Caco-2 (cell line): ENCODE measurements at regions not wholly inside any gene's neighbourhood (a gene's known extent, or its start where the extent isn't known, plus 50 kb on each side); places are given as distances from the start of the nearest gene placed in this dataset.
A peak's percentile ranks its signal among the peaks of the same experiment; 100 is the strongest.

Experiments
- BruUV-seq: library from RNA; stranded (reverse); fragments of 400-500 nt; replicated peaks from 2 replicates; lab custom pipeline; 2021; lab: Mats Ljungman, UMichigan
- CTCF ChIA-PET: fragments of 300-600 bp; sonication (Branson Sonifier 250); formaldehyde crosslinking; loops from one replicate; lab custom pipeline; 2022; ENCODE audit warnings: antibody characterized with exemption; lab: Charles Lee
- POLR2A ChIA-PET: fragments of 300-600 bp; sonication (Branson Sonifier 250); formaldehyde crosslinking; loops from one replicate; lab custom pipeline; 2022; ENCODE audit warnings: antibody characterized with exemption; lab: Charles Lee
- DNase-seq, 2 experiments: peaks; one replicate each; pipeline versions ENCODE4 v3.0.0 to v3.0.0-alpha.2; 2020 to 2022
- H3K27me3 ChIP-seq: replicated peaks from 2 replicates; pipeline ENCODE4 v1.6.0; 2011; ENCODE audit warnings: low read length; ENCODE audit not compliant: control insufficient read depth, insufficient read depth
- H3K36me3 ChIP-seq: 2 replicates; pipeline ENCODE4 v1.5.1; 2011; ENCODE audit warnings: low read length; ENCODE audit not compliant: control insufficient read depth, insufficient read depth
- H3K4me1 ChIP-seq: fragments of 250-450 bp; sonication (Bioruptor Pico); 2 replicates; pipeline ENCODE4 v1.5.1; 2020; ENCODE audit warnings: mild to moderate bottlenecking
- H3K4me3 ChIP-seq: 2 replicates; pipeline ENCODE4 v1.5.1; 2011; ENCODE audit warnings: low read depth, mild to moderate bottlenecking, control low read depth, low read length
- H3K9me3 ChIP-seq: fragments of 250-450 bp; sonication (Bioruptor Pico); 2 replicates; pipeline ENCODE4 v1.5.1; 2020; ENCODE audit warnings: mild to moderate bottlenecking, moderate library complexity
- H3K27ac Mint-ChIP-seq: one replicate; pipeline ENCODE4 v1.8.0; 2022; ENCODE audit warnings: mixed read lengths; ENCODE audit not compliant: unreplicated experiment
- H3K27me3 Mint-ChIP-seq: one replicate; pipeline ENCODE4 v1.8.0; 2022; ENCODE audit warnings: mixed read lengths; ENCODE audit not compliant: insufficient read depth, unreplicated experiment
- H3K36me3 Mint-ChIP-seq: one replicate; pipeline ENCODE4 v1.8.0; 2022; ENCODE audit warnings: mild to moderate bottlenecking, mixed read lengths; ENCODE audit not compliant: insufficient read depth, unreplicated experiment
- H3K4me1 Mint-ChIP-seq: one replicate; pipeline ENCODE4 v1.8.0; 2022; ENCODE audit warnings: low read depth, mixed read lengths; ENCODE audit not compliant: unreplicated experiment
- H3K4me3 Mint-ChIP-seq: one replicate; pipeline ENCODE4 v1.8.0; 2022; ENCODE audit warnings: mild to moderate bottlenecking, moderate library complexity, mixed read lengths; ENCODE audit not compliant: unreplicated experiment
- H3K9me3 Mint-ChIP-seq: one replicate; pipeline ENCODE4 v1.8.0; 2022; ENCODE audit warnings: mixed read lengths; ENCODE audit not compliant: unreplicated experiment
- CTCF ChIP-seq, 2 experiments: fragments of 200-600 bp in 1 of 2; IDR thresholded peaks; 1 replicate in 1 of 2; 2 replicates in 1 of 2; pipeline versions ENCODE4 v1.5.1 to v1.8.0; 2011 to 2022; ENCODE audit warnings: antibody characterized with exemption in 1 of 2, control low read depth in 1 of 2, inconsistent platforms in 1 of 2, low read depth in 1 of 2, low read length in 1 of 2, mild to moderate bottlenecking in 1 of 2, moderate library complexity in 1 of 2; ENCODE audit not compliant: insufficient read depth in 1 of 2, severe bottlenecking in 1 of 2, unreplicated experiment in 1 of 2
- intact Hi-C: fragments of 100-400 bp; cut with micrococcal nuclease; formaldehyde crosslinking; loops from one replicate; pipeline ENCODE4 v1.10.0; 2022; ENCODE audit not compliant: unreplicated experiment

- Mint-ChIP-seq H3K36me3 (no peaks in the 10 kb centered on the region), H3K27ac (no peak overlapping the region), H3K4me3 (no peak overlapping the region), H3K9me3 (peaks cover 24% of the 10 kb centered on the region), H3K27me3 (no peaks in the 10 kb centered on the region), H3K4me1 (peaks cover 19% of the 10 kb centered on the region)
- ChIA-PET CTCF (no interaction called here), POLR2A (no interaction called here)
- H3K4me1 ChIP-seq, result peaks cover 11% of the 10 kb centered on the region; the same call in 1 of the 2 replicates
- DNase-seq, result no peak
- BruUV-seq, result no TSS peak
- no peaks in the 10 kb centered on the region for H3K9me3 ChIP-seq
- no peak for TF ChIP-seq CTCF (IDR thresholded peaks at IDR 0.05; ENCODE audit: insufficient read depth in 1 of 2, low read depth in 1 of 2, low read length in 1 of 2, severe bottlenecking in 1 of 2, unreplicated experiment in 1 of 2)
- no peaks in the 10 kb centered on the region; the same call in 1 of the 2 replicates for H3K36me3 ChIP-seq
- no peak overlapping the region for H3K4me3 ChIP-seq
- intact Hi-C loops, result no loop called here
- H3K27me3 ChIP-seq, result no peaks in the 10 kb centered on the region
These were observed 247.7 kb downstream of the AHR start for GRCh38 chr7:17546189-17546588.

GRCh38 chr7:17546592-17546991 is 248.1 kb downstream of the AHR start:
- no peaks in the 10 kb centered on the region for H3K27me3 ChIP-seq
- no peak for TF ChIP-seq CTCF (IDR thresholded peaks at IDR 0.05; ENCODE audit: insufficient read depth in 1 of 2, low read depth in 1 of 2, low read length in 1 of 2, severe bottlenecking in 1 of 2, unreplicated experiment in 1 of 2)
- Mint-ChIP-seq H3K27ac (no peak overlapping the region), H3K27me3 (no peaks in the 10 kb centered on the region), H3K4me3 (no peak overlapping the region), H3K4me1 (peaks cover 19% of the 10 kb centered on the region), H3K36me3 (no peaks in the 10 kb centered on the region), H3K9me3 (peaks cover 24% of the 10 kb centered on the region)
- CTCF ChIA-PET, result no interaction called here
- H3K9me3 ChIP-seq, result no peaks in the 10 kb centered on the region
- DNase-seq, result no peak
- H3K36me3 ChIP-seq, result no peaks in the 10 kb centered on the region; the same call in 1 of the 2 replicates
- no TSS peak for BruUV-seq
- intact Hi-C loops, result no loop called here
- no peak overlapping the region for H3K4me3 ChIP-seq
- POLR2A ChIA-PET, result no interaction called here
- peaks cover 11% of the 10 kb centered on the region; the same call in 1 of the 2 replicates for H3K4me1 ChIP-seq

DNA sequence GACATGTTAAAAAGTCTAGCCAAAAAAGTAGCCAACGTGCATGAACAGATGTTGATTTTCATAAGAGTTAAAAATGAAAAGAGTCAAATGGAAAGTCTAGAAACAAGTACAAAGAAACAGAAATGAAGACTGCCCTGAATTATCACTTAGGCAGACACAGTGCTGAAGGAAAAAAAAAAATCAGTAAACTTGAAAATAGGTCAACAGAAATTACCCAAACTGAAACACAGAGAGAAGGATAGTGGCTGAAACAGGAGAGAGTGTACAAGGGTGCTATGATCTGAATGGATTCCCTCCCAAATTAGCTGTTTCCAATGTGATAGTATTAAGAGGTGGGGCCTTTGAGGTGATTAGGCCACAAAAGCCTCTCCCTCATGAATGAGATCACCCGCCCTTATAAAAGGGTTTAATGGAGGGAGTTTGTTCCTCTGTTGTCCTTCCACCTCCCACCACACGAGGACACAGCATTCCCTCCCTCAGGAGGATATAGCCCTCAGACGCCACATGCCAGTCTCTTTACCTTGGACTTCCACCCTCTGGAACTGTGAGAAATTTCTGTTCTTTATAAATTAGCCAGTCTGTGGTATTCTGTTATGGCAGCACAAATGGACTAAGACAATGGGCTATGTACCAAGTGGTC is 249.7 kb downstream of the AHR start:
- POLR2A ChIA-PET, result no interaction called here
- peak in 1 of 2 experiments; percentile 22 for DNase-seq
- CTCF ChIA-PET, result interaction anchor here (0.7 kb wide), 1 partner anchor 147 kb away, joined by 5 read pairs; no protein-coding TSS in a partner anchor

More for the DNA sequence above, 249.7 kb downstream of the AHR start:
- Histone ChIP-seq H3K36me3 (no peaks in the 10 kb centered on the region; the same call in 1 of the 2 replicates), H3K27me3 (no peaks in the 10 kb centered on the region), H3K4me3 (no peak overlapping the region), H3K9me3 (no peaks in the 10 kb centered on the region), H3K4me1 (0 out of 2 replicates have a peak, but pooled peaks cover under 1% of the 10 kb centered on the region)
- Mint-ChIP-seq H3K4me1 (peaks cover 12% of the 10 kb centered on the region), H3K4me3 (no peak overlapping the region), H3K27me3 (no peaks in the 10 kb centered on the region), H3K36me3 (no peaks in the 10 kb centered on the region), H3K27ac (no peak overlapping the region), H3K9me3 (peaks cover 23% of the 10 kb centered on the region)
- no TSS peak for BruUV-seq
- peak; percentile 7 to 43 for TF ChIP-seq CTCF (IDR thresholded peaks at IDR 0.05; ENCODE audit: insufficient read depth in 1 of 2, low read depth in 1 of 2, low read length in 1 of 2, severe bottlenecking in 1 of 2, unreplicated experiment in 1 of 2)
- intact Hi-C loops, result loop anchor here (1.0 kb wide), 2 partner anchors 10 to 98 kb away; no protein-coding TSS in a partner anchor
